ENCODE measurements at regions not wholly inside any gene's neighbourhood (a gene's known extent, or its start where the extent isn't known, plus 50 kb on each side); places are given as distances from the start of the nearest gene placed in this dataset.

DNA sequence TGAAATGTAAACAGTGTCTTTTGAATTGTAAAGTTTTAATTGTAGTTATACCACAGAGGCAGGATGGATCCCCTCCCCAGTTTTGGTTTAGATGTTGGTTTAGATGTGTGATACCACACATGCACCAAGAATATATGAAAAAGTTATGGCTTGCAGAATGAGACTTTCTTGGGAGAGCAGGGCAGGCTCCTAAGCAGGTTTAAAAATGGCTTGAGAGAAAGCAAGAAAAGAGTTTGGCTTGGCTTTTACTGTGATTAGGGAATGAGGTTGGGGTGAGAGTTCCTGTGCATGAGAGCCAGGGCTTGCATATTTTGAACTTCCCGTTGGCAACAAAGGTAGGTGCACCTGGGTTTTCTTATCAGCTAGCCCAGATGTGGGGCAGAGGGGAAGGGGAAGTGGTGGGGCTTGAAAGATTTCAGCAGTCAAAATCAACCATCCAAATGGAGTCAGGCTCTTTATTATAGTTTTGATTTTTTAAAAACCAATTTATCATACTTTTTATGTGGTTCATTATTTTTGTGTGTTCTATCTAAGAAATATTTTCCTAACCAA is 246.9 kb downstream of the MTX2 start:
- TF ChIP-seq, protein P1, sequence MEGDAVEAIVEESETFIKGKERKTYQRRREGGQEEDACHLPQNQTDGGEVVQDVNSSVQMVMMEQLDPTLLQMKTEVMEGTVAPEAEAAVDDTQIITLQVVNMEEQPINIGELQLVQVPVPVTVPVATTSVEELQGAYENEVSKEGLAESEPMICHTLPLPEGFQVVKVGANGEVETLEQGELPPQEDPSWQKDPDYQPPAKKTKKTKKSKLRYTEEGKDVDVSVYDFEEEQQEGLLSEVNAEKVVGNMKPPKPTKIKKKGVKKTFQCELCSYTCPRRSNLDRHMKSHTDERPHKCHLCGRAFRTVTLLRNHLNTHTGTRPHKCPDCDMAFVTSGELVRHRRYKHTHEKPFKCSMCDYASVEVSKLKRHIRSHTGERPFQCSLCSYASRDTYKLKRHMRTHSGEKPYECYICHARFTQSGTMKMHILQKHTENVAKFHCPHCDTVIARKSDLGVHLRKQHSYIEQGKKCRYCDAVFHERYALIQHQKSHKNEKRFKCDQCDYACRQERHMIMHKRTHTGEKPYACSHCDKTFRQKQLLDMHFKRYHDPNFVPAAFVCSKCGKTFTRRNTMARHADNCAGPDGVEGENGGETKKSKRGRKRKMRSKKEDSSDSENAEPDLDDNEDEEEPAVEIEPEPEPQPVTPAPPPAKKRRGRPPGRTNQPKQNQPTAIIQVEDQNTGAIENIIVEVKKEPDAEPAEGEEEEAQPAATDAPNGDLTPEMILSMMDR (conservative IDR thresholded peaks at IDR 0.05; ENCODE audit: low read depth, low read length) = no peak
- TF ChIP-seq EZH2phosphoT487 (IDR thresholded peaks at IDR 0.05; ENCODE audit: borderline replicate concordance, low read length) = no peak
